ENCODE measurements at regions not wholly inside any gene's neighbourhood (a gene's known extent, or its start where the extent isn't known, plus 50 kb on each side); places are given as distances from the start of the nearest gene placed in this dataset.

GRCh38 chr6:67971812-67972211 is 663.3 kb upstream of the ADGRB3 start:
- TF ChIP-seq CTCF (conservative IDR thresholded peaks at IDR 0.05; ENCODE audit: low read depth, low read length) (no peak), EZH2phosphoT487 (IDR thresholded peaks at IDR 0.05; ENCODE audit: borderline replicate concordance, low read length) (no peak), EZH2 (IDR thresholded peaks at IDR 0.05; ENCODE audit: low read length, unreplicated experiment) (no peak)
